ENCODE measurements at regions not wholly inside any gene's neighbourhood (a gene's known extent, or its start where the extent isn't known, plus 50 kb on each side); places are given as distances from the start of the nearest gene placed in this dataset.

DNA sequence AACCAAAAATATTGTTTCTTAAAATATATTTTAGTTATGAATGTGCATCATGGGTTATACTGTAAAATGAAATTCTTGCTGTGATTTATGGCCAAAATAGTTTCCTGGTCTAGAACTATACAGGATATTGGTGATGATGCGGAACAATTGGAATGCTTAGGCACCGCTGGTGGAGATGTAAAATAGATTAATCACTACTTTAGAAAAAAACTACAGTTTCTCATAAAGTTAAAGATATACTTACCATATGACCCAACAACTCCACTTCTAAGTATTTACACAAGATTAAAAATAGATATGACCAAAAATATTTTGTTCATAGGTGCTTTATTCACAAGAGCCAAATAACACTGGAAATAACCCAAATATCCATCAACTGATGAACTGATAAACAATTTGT is 126.7 kb downstream of the TUSC7 start:
- TF ChIP-seq ZFP30 (CRISPR knock-in tag; IDR thresholded peaks at IDR 0.05) (no peak), ESRRG (CRISPR knock-in tag; IDR thresholded peaks at IDR 0.05) (no peak), PATZ1 (CRISPR knock-in tag; IDR thresholded peaks at IDR 0.05; ENCODE audit: borderline replicate concordance) (no peak), OSR1 (CRISPR knock-in tag; IDR thresholded peaks at IDR 0.05) (no peak), ARNTL (CRISPR knock-in tag; IDR thresholded peaks at IDR 0.05; ENCODE audit: borderline replicate concordance, low read depth) (no peak), GLIS3 (CRISPR knock-in tag; IDR thresholded peaks at IDR 0.05) (no peak)

All from SK-N-SH treated with all-trans-retinoic acid at 6 μM for 48 hours (cell line).